HCT116 (cell line): ENCODE measurements at regions not wholly inside any gene's neighbourhood (a gene's known extent, or its start where the extent isn't known, plus 50 kb on each side); places are given as distances from the start of the nearest gene placed in this dataset.

Source experiments
- ATAC-seq: fragments of 200-7000 bp; cut with Tn5 transposase; 2 replicates; pipeline ENCODE4 v1.9.1; 2020; ENCODE audit warnings: mild to moderate bottlenecking, moderate library complexity
- BruUV-seq: library from RNA; stranded (reverse); fragments of 400-500 nt; replicated peaks from 2 replicates; lab custom pipeline; 2021; lab: Mats Ljungman, UMichigan
- CTCF ChIA-PET: fragments of 300-600 bp; sonication (Branson Sonifier 250); formaldehyde crosslinking; loops from one replicate; lab custom pipeline; 2021; ENCODE audit warnings: antibody characterized with exemption; lab: Charles Lee
- POLR2A ChIA-PET: fragments of 300-600, 350-600 bp; sonication (Branson Sonifier 250); formaldehyde crosslinking; loops from one replicate; lab custom pipeline; 2021; ENCODE audit warnings: antibody characterized with exemption; lab: Charles Lee
- RAD21 ChIA-PET, 2 experiments: fragments of 300-600 bp; sonication (Branson Sonifier 250); formaldehyde crosslinking; loops; one replicate each; lab custom pipeline; 2023; ENCODE audit warnings: low total read pairs in 2 of 2; ENCODE audit not compliant: uncharacterized antibody in 2 of 2, unreplicated experiment in 2 of 2, low non-redundant PET in 1 of 2; lab: Charles Lee
- DNase-seq: peaks from one replicate; pipeline ENCODE4 v3.0.0-alpha.2; 2010; ENCODE audit warnings: low read depth, low spot score
- H2AFZ ChIP-seq: fragments of 200-600 bp; shearing (Covaris generic), sonication (generic); 2 replicates; pipeline ENCODE4 v1.6.1; 2017; ENCODE audit warnings: low read depth, mixed run types, mixed read lengths, antibody characterized with exemption, low read length; ENCODE audit not compliant: poor library complexity, severe bottlenecking
- H3K27ac ChIP-seq: 2 replicates; pipeline ENCODE4 v1.5.1; 2012; ENCODE audit warnings: low read depth, low read length
- H3K27me3 ChIP-seq: fragments of 200-600 bp; sonication (generic); 2 replicates; pipeline ENCODE4 v1.6.1; 2016; ENCODE audit warnings: mixed run types, low read length, mixed read lengths; ENCODE audit not compliant: insufficient read depth
- H3K36me3 ChIP-seq, 2 experiments: fragments of 200-500 bp in 1 of 2; fragments of 200-600 bp in 1 of 2; sonication (Bioruptor generic) in 1 of 2; sonication (generic) in 1 of 2; 2 replicates each; pipeline versions ENCODE4 v1.5.1 to v1.6.1; 2014 to 2016; ENCODE audit warnings: low read length in 2 of 2, inconsistent platforms in 1 of 2, mixed read lengths in 1 of 2, mixed run types in 1 of 2; ENCODE audit not compliant: insufficient read depth in 2 of 2, control insufficient read depth in 1 of 2
- H3K4me1 ChIP-seq, 2 experiments: fragments of 200-600 bp in 1 of 2; sonication (generic) in 1 of 2; 2 replicates each; pipeline versions ENCODE4 v1.5.1 to v1.6.1; 2012 to 2017; ENCODE audit warnings: low read length in 2 of 2, inconsistent platforms in 1 of 2, mild to moderate bottlenecking in 1 of 2, mixed read lengths in 1 of 2, mixed run types in 1 of 2, moderate library complexity in 1 of 2; ENCODE audit not compliant: insufficient read depth in 2 of 2, control insufficient read depth in 1 of 2
- H3K4me2 ChIP-seq: fragments of 200-600 bp; sonication (generic); 2 replicates; pipeline ENCODE4 v1.6.1; 2017; ENCODE audit warnings: mixed run types, low read length, mixed read lengths
- H3K4me3 ChIP-seq, 2 experiments: fragments of 200-600 bp in 1 of 2; sonication (generic) in 1 of 2; replicated peaks in 1 of 2; 2 replicates each; pipeline ENCODE4 v1.5.1; 2011 to 2016; ENCODE audit warnings: low read length in 2 of 2, control low read depth in 1 of 2, low read depth in 1 of 2, mild to moderate bottlenecking in 1 of 2, mixed read lengths in 1 of 2, mixed run types in 1 of 2
- H3K79me2 ChIP-seq: fragments of 200-600 bp; sonication (generic); 2 replicates; pipeline ENCODE4 v1.6.1; 2017; ENCODE audit warnings: mild to moderate bottlenecking, mixed run types, low read length, moderate library complexity, mixed read lengths; ENCODE audit not compliant: insufficient read depth
- H3K9ac ChIP-seq: fragments of 200-600 bp; sonication (generic); 2 replicates; pipeline ENCODE4 v1.6.1; 2016; ENCODE audit warnings: low read length, mixed read lengths
- H3K9me2 ChIP-seq: fragments of 200-600 bp; sonication (generic), shearing (Covaris generic); 2 replicates; pipeline ENCODE4 v1.6.1; 2017; ENCODE audit warnings: mixed run types, mild to moderate bottlenecking, moderate library complexity; ENCODE audit not compliant: insufficient read depth
- H3K9me3 ChIP-seq, 2 experiments: fragments of 200-500 bp in 1 of 2; fragments of 200-600 bp in 1 of 2; sonication (Bioruptor generic) in 1 of 2; sonication (generic) in 1 of 2; 2 replicates each; pipeline ENCODE4 v1.6.1; 2014 to 2017; ENCODE audit warnings: low read length in 2 of 2, mixed read lengths in 2 of 2, inconsistent platforms in 1 of 2, low read depth in 1 of 2, mild to moderate bottlenecking in 1 of 2, mixed run types in 1 of 2, moderate library complexity in 1 of 2; ENCODE audit not compliant: control insufficient read depth in 1 of 2, insufficient read depth in 1 of 2
- H4K20me1 ChIP-seq: fragments of 200-600 bp; sonication (generic), shearing (Covaris generic); 2 replicates; pipeline ENCODE4 v1.6.1; 2017; ENCODE audit warnings: mixed run types, mild to moderate bottlenecking, moderate library complexity; ENCODE audit not compliant: insufficient read depth
- ATF3 ChIP-seq: IDR thresholded peaks from 2 replicates; pipeline ENCODE4 v1.6.1; 2012
- CBX3 ChIP-seq: IDR thresholded peaks from 2 replicates; pipeline ENCODE4 v1.6.1; 2012; ENCODE audit warnings: low read depth
- CEBPB ChIP-seq: IDR thresholded peaks from 2 replicates; pipeline ENCODE4 v1.6.1; 2012; ENCODE audit warnings: low read depth
- EGR1 ChIP-seq: IDR thresholded peaks from 2 replicates; pipeline ENCODE4 v1.6.1; 2012; ENCODE audit warnings: low read depth
- ELF1 ChIP-seq: IDR thresholded peaks from 2 replicates; pipeline ENCODE4 v1.6.1; 2012; ENCODE audit warnings: low read depth, borderline replicate concordance
- EZH2 ChIP-seq: fragments of 200-600 bp; sonication (generic); IDR thresholded peaks from 2 replicates; pipeline ENCODE4 v1.6.1; 2017; ENCODE audit warnings: antibody characterized with exemption, mixed run types
- EZH2phosphoT487 ChIP-seq: fragments of 200-600 bp; IDR thresholded peaks from 2 replicates; pipeline ENCODE4 v1.6.1; 2018; ENCODE audit warnings: antibody characterized with exemption, borderline replicate concordance
- FOSL1 ChIP-seq: IDR thresholded peaks from 2 replicates; pipeline ENCODE4 v1.6.1; 2012; ENCODE audit warnings: low read depth
- POLR2A ChIP-seq: IDR thresholded peaks from 2 replicates; pipeline ENCODE4 v1.7.0; 2011; ENCODE audit warnings: borderline replicate concordance; ENCODE audit not compliant: insufficient read depth, insufficient read length; ENCODE audit errors: extremely low read depth
- POLR2AphosphoS5 ChIP-seq: IDR thresholded peaks from 2 replicates; pipeline ENCODE4 v1.6.1; 2011; ENCODE audit warnings: mild to moderate bottlenecking, low read depth, low read length, moderate library complexity
- SIN3A ChIP-seq: IDR thresholded peaks from 2 replicates; pipeline ENCODE4 v1.6.1; 2012; ENCODE audit warnings: low read depth
- SP1 ChIP-seq: IDR thresholded peaks from 2 replicates; pipeline ENCODE4 v1.6.1; 2012; ENCODE audit warnings: low read depth
- SRF ChIP-seq: IDR thresholded peaks from 2 replicates; pipeline ENCODE4 v1.6.1; 2012; ENCODE audit warnings: low read depth
- TCF7L2 ChIP-seq: IDR thresholded peaks from 2 replicates; pipeline ENCODE4 v1.7.0; 2011; ENCODE audit warnings: borderline replicate concordance, inconsistent platforms; ENCODE audit not compliant: insufficient read depth, insufficient read length; ENCODE audit errors: extremely low read depth
- ZFX ChIP-seq: fragments of 450-650 bp; IDR thresholded peaks from 2 replicates; pipeline ENCODE4 v1.6.1; 2017
- ZNF274 ChIP-seq: fragments of 200-500 bp; sonication (Bioruptor generic); IDR thresholded peaks from 2 replicates; pipeline ENCODE4 v1.6.1; 2014; ENCODE audit warnings: mild to moderate bottlenecking, low read depth, low read length, inconsistent platforms
- intact Hi-C: fragments of 100-400 bp; cut with micrococcal nuclease; formaldehyde crosslinking; loops from 2 replicates; pipeline ENCODE4 v1.10.0; 2022
- TF ChIP-seq, protein P1 (sequence below), 3 experiments: fragments of 200-600 bp in 1 of 3; sonication (generic) in 1 of 3; IDR thresholded peaks in 2 of 3; conservative IDR thresholded peaks in 1 of 3; 2 replicates each; pipeline ENCODE4 v1.5.1; 2012 to 2017; ENCODE audit warnings: low read depth in 2 of 3, low read length in 2 of 3, antibody characterized with exemption in 1 of 3, borderline replicate concordance in 1 of 3, control low read depth in 1 of 3, mild to moderate bottlenecking in 1 of 3, mixed read lengths in 1 of 3, mixed run types in 1 of 3, moderate library complexity in 1 of 3; ENCODE audit not compliant: insufficient read depth in 1 of 3

DNA sequence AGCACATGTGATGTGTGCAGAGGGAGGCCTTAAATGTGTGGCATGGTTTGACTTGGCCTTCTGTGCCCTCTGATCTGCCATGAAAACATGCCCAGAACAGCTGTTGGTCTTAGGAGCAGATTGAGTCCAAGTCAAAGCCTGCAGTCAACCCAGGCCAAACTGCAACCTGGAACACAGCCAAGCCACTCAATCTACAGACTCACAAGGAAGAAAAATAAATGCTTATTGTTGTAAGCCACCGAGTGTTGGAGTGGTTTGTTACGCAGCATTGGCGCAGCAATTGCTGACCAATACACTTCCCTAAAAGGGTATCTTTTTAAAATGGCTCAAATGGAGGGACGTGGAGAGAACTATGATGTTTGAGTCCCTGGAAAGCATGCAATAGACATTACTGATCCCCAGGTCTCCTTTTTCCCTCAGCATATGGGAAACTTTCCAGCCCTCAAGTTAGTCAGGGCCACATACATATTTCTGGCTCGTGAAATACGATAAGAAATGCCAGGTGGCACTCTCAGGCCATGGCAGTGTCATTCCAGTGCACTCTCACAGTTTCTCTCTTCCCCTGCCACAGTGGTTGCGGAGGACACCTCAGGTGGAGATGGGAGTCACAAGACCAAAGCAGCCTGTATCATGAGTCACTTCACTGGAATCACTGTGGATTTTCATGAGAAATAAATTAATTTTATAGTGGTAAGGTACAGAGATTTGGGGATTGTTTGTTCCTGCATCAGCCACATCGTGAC lies 168.0 kb upstream of the ZNF618 start:
- intact Hi-C loops = no loop called here
- Histone ChIP-seq H3K9me3 (peaks cover 0 to 8% of the 10 kb centered on the region in 2 experiments; a peak in 1 of 4 replicates), H3K36me3 (no peaks in the 10 kb centered on the region), H2AFZ (no peak overlapping the region), H3K27ac (no peak overlapping the region), H3K9me2 (no peaks in the 10 kb centered on the region), H3K79me2 (no peaks in the 10 kb centered on the region), H4K20me1 (no peaks in the 10 kb centered on the region), H3K27me3 (no peaks in the 10 kb centered on the region), H3K4me3 (no peak overlapping the region), H3K4me2 (no peak overlapping the region), H3K4me1 (no peaks in the 10 kb centered on the region), H3K9ac (no peak overlapping the region)
- ChIA-PET CTCF (no interaction called here), RAD21 (no interaction called here), POLR2A (no interaction called here)
- TF ChIP-seq, protein P1, sequence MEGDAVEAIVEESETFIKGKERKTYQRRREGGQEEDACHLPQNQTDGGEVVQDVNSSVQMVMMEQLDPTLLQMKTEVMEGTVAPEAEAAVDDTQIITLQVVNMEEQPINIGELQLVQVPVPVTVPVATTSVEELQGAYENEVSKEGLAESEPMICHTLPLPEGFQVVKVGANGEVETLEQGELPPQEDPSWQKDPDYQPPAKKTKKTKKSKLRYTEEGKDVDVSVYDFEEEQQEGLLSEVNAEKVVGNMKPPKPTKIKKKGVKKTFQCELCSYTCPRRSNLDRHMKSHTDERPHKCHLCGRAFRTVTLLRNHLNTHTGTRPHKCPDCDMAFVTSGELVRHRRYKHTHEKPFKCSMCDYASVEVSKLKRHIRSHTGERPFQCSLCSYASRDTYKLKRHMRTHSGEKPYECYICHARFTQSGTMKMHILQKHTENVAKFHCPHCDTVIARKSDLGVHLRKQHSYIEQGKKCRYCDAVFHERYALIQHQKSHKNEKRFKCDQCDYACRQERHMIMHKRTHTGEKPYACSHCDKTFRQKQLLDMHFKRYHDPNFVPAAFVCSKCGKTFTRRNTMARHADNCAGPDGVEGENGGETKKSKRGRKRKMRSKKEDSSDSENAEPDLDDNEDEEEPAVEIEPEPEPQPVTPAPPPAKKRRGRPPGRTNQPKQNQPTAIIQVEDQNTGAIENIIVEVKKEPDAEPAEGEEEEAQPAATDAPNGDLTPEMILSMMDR (IDR thresholded peaks at IDR 0.05 in 2 of 3, conservative IDR thresholded peaks at IDR 0.05 in 1 of 3; ENCODE audit: borderline replicate concordance in 1 of 3, insufficient read depth in 1 of 3, low read depth in 2 of 3, low read length in 2 of 3) = no peak
- TF ChIP-seq TCF7L2 (no peak), SP1 (no peak), EZH2 (no peak), FOSL1 (no peak), EGR1 (no peak), SIN3A (no peak), ZNF274 (no peak), ELF1 (no peak), EZH2phosphoT487 (no peak), ZFX (no peak), POLR2AphosphoS5 (no peak), CEBPB (no peak), POLR2A (no peak), SRF (no peak), ATF3 (no peak), CBX3 (no peak)
- DNase-seq = no peak
- ATAC-seq = no peak
- no TSS peak for BruUV-seq
